Chondrocyte (in vitro differentiated cells): ENCODE measurements at regions not wholly inside any gene's neighbourhood (a gene's known extent, or its start where the extent isn't known, plus 50 kb on each side); places are given as distances from the start of the nearest gene placed in this dataset.

Experiments
- DNase-seq: peaks from one replicate; pipeline ENCODE4 v3.0.0; 2021; ENCODE audit warnings: mixed read lengths, low spot score
- H3K27ac Mint-ChIP-seq: one replicate; pipeline ENCODE4 v1.8.0; 2021; ENCODE audit warnings: mild to moderate bottlenecking, moderate library complexity, mixed read lengths; ENCODE audit not compliant: unreplicated experiment
- H3K27me3 Mint-ChIP-seq: 2 replicates; pipeline ENCODE4 v1.8.0; 2021; ENCODE audit warnings: low read depth, mixed read lengths
- H3K36me3 Mint-ChIP-seq: 2 replicates; pipeline ENCODE4 v1.8.0; 2021; ENCODE audit warnings: low read depth, mixed read lengths
- H3K4me1 Mint-ChIP-seq: 2 replicates; pipeline ENCODE4 v1.8.0; 2021; ENCODE audit warnings: low read depth, mild to moderate bottlenecking, mixed read lengths
- H3K4me3 Mint-ChIP-seq: one replicate; pipeline ENCODE4 v1.8.0; 2021; ENCODE audit warnings: mild to moderate bottlenecking, moderate library complexity, mixed read lengths; ENCODE audit not compliant: unreplicated experiment
- H3K9me3 Mint-ChIP-seq: 2 replicates; pipeline ENCODE4 v1.8.0; 2021; ENCODE audit warnings: low read depth, mixed read lengths
- TF ChIP-seq, protein P1 (sequence below): fragments of 200-600 bp; sonication (generic); IDR thresholded peaks from 2 replicates; pipeline ENCODE4 v1.5.0; 2021; ENCODE audit warnings: antibody characterized with exemption, mild to moderate bottlenecking, moderate library complexity

DNA sequence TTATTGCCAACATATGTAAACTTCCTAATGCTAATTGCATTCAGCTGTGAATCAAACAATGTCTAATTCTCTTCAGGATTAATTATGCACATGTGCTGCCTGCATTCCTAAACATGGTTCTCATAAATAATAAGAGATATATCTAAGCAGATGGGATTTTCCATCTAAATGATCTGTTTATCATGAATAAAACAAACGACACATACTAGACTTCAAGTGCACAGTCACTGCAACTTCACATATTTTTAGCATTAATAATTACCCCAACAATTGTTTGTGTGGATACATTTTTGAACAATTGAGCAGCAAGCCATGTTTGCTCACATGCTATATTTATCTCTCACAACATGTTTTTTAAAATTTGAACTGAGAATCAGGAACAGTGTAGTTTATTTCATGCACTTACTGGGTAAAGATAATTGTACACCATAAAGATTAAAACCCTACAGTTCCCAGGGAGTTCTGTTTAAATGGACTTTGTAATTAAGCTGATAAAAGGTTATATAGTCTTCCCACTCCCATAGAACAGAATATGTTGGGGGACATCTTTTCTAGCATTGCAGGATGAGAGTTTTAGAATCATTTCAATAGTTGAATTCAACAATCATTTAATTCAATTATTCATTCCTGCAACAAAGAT lies 378.5 kb downstream of the MDFIC start:
- TF ChIP-seq, protein P1, sequence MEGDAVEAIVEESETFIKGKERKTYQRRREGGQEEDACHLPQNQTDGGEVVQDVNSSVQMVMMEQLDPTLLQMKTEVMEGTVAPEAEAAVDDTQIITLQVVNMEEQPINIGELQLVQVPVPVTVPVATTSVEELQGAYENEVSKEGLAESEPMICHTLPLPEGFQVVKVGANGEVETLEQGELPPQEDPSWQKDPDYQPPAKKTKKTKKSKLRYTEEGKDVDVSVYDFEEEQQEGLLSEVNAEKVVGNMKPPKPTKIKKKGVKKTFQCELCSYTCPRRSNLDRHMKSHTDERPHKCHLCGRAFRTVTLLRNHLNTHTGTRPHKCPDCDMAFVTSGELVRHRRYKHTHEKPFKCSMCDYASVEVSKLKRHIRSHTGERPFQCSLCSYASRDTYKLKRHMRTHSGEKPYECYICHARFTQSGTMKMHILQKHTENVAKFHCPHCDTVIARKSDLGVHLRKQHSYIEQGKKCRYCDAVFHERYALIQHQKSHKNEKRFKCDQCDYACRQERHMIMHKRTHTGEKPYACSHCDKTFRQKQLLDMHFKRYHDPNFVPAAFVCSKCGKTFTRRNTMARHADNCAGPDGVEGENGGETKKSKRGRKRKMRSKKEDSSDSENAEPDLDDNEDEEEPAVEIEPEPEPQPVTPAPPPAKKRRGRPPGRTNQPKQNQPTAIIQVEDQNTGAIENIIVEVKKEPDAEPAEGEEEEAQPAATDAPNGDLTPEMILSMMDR, result no peak
- no peak for DNase-seq
- no peaks in the 10 kb centered on the region for H3K4me1 Mint-ChIP-seq
- no peak overlapping the region for H3K4me3 Mint-ChIP-seq
- H3K9me3 Mint-ChIP-seq, result no peaks in the 10 kb centered on the region
- H3K27ac Mint-ChIP-seq, result no peak overlapping the region
- no peaks in the 10 kb centered on the region for H3K27me3 Mint-ChIP-seq
- H3K36me3 Mint-ChIP-seq, result no peaks in the 10 kb centered on the region

DNA sequence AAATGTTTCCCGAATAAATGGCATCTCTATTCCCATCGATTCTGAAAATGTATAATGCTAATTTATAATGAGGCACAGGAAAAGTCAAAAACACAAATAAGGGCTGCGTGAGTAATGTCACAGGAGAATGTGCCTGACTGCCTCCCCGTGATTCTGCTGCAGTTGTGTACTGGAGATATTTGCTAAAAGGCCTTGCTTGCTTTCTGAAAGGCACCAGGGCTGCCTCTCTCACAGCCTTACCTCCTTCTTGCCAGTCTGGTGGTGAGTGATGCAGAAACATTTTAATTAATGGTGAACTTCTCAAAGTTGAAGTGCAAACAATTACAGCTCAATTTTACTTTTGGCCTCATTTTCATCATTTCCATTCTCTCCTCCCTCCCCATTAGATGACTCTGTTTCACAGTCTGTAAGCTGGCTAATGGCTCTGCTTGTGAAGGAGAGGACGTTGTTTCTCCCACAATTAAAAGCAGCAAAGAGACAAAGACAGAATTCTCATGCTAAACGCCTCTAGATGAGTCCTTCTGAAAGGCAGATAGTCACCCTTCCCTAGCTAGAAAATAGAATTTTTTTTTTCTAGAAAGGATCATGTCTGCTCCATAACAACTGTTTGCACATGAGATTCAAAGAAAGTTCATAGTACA lies 377.6 kb downstream of the MDFIC start:
- H3K4me3 Mint-ChIP-seq, result no peak overlapping the region
- no peaks in the 10 kb centered on the region for H3K36me3 Mint-ChIP-seq
- no peaks in the 10 kb centered on the region for H3K4me1 Mint-ChIP-seq
- H3K27ac Mint-ChIP-seq, result no peak overlapping the region
- TF ChIP-seq, protein P1, result no peak
- DNase-seq, result no peak
- no peaks in the 10 kb centered on the region for H3K9me3 Mint-ChIP-seq
- no peaks in the 10 kb centered on the region for H3K27me3 Mint-ChIP-seq

DNA sequence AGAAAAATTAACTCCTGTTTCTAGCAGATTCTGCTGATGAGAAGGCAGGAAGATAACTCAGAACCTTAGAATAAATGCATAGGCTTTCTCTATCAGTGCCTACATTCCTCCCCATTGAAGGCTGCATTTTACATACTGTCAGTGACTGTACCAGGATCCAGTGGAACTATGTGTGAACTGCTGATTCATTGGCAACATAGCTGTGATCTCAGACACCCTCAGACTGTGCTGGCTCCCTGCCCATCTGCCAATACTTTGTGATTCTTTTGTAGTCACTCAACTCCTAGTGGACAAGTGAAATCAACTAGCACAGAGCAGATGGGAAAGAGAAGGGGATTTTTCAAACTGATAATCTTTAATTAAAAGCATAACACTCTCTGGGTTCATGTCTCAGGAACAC lies 375.8 kb downstream of the MDFIC start:
- Mint-ChIP-seq H3K4me3 (no peak overlapping the region), H3K27me3 (no peaks in the 10 kb centered on the region), H3K27ac (no peak overlapping the region), H3K36me3 (no peaks in the 10 kb centered on the region), H3K4me1 (no peaks in the 10 kb centered on the region), H3K9me3 (no peaks in the 10 kb centered on the region)
- TF ChIP-seq, protein P1, result peak; percentile 32
- no peak for DNase-seq

- DNase-seq, result no peak
- Mint-ChIP-seq H3K9me3 (no peaks in the 10 kb centered on the region), H3K4me1 (no peaks in the 10 kb centered on the region), H3K27me3 (no peaks in the 10 kb centered on the region), H3K4me3 (no peak overlapping the region), H3K27ac (no peak overlapping the region), H3K36me3 (no peaks in the 10 kb centered on the region)
- TF ChIP-seq, protein P1, result no peak
Observed at GRCh38 chr7:115293628-115294240, 371.8 kb downstream of the MDFIC start.

DNA sequence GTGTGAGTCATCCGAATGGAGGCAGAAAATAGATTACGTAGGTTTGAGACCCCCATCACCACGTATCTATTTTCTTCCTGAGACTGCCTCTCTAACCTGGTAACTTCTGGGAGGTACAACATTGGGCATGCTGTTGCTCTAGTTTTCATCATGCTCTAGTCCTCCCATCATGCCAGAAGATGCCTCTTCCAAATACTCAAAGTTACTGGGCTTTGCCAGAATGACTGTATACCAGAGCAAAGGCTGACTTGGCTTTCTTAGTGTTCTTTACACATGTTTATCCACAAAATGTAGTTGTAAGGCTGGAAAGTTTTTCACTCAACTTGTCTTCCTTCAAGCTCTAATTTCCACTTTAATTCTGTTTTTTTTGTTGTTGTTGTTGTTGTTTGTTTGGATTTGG lies 370.5 kb downstream of the MDFIC start:
- H3K27me3 Mint-ChIP-seq, result no peaks in the 10 kb centered on the region
- no peak for DNase-seq
- H3K36me3 Mint-ChIP-seq, result no peaks in the 10 kb centered on the region
- H3K27ac Mint-ChIP-seq, result no peak overlapping the region
- TF ChIP-seq, protein P1, result no peak
- no peak overlapping the region for H3K4me3 Mint-ChIP-seq
- no peaks in the 10 kb centered on the region for H3K9me3 Mint-ChIP-seq
- no peaks in the 10 kb centered on the region for H3K4me1 Mint-ChIP-seq
